Calu3 (cell line): ENCODE measurements at regions not wholly inside any gene's neighbourhood (a gene's known extent, or its start where the extent isn't known, plus 50 kb on each side); places are given as distances from the start of the nearest gene placed in this dataset.

Experiments
- BruUV-seq: library from RNA; stranded (reverse); fragments of 400-500 nt; replicated peaks from 2 replicates; lab custom pipeline; 2021; lab: Mats Ljungman, UMichigan
- CTCF ChIA-PET: fragments of 300-600 bp; sonication (Branson Sonifier 250); formaldehyde crosslinking; loops from one replicate; lab custom pipeline; 2022; ENCODE audit warnings: antibody characterized with exemption; lab: Charles Lee
- DNase-seq: peaks from one replicate; pipeline ENCODE4 v3.0.0; 2022
- H3K27ac Mint-ChIP-seq: one replicate; pipeline ENCODE4 v1.8.0; 2022; ENCODE audit warnings: mixed read lengths; ENCODE audit not compliant: unreplicated experiment
- H3K27me3 Mint-ChIP-seq: one replicate; pipeline ENCODE4 v1.8.0; 2022; ENCODE audit warnings: mixed read lengths; ENCODE audit not compliant: unreplicated experiment
- H3K36me3 Mint-ChIP-seq: one replicate; pipeline ENCODE4 v1.8.0; 2022; ENCODE audit warnings: mild to moderate bottlenecking, moderate library complexity, mixed read lengths; ENCODE audit not compliant: insufficient read depth, unreplicated experiment
- H3K4me1 Mint-ChIP-seq: one replicate; pipeline ENCODE4 v1.8.0; 2022; ENCODE audit warnings: mild to moderate bottlenecking, low read depth, mixed read lengths; ENCODE audit not compliant: unreplicated experiment
- H3K4me3 Mint-ChIP-seq: one replicate; pipeline ENCODE4 v1.8.0; 2022; ENCODE audit warnings: mild to moderate bottlenecking, low read depth, moderate library complexity, mixed read lengths; ENCODE audit not compliant: unreplicated experiment
- H3K9me3 Mint-ChIP-seq: one replicate; pipeline ENCODE4 v1.8.0; 2022; ENCODE audit warnings: low read depth, mixed read lengths; ENCODE audit not compliant: unreplicated experiment
- intact Hi-C: fragments of 100-400 bp; cut with micrococcal nuclease; formaldehyde crosslinking; loops from one replicate; pipeline ENCODE4 v1.10.0; 2022; ENCODE audit not compliant: unreplicated experiment
- TF ChIP-seq, protein P1 (sequence below): fragments of 200-600 bp; IDR thresholded peaks from one replicate; pipeline ENCODE4 v1.8.0; 2022; ENCODE audit warnings: antibody characterized with exemption; ENCODE audit not compliant: unreplicated experiment

DNA sequence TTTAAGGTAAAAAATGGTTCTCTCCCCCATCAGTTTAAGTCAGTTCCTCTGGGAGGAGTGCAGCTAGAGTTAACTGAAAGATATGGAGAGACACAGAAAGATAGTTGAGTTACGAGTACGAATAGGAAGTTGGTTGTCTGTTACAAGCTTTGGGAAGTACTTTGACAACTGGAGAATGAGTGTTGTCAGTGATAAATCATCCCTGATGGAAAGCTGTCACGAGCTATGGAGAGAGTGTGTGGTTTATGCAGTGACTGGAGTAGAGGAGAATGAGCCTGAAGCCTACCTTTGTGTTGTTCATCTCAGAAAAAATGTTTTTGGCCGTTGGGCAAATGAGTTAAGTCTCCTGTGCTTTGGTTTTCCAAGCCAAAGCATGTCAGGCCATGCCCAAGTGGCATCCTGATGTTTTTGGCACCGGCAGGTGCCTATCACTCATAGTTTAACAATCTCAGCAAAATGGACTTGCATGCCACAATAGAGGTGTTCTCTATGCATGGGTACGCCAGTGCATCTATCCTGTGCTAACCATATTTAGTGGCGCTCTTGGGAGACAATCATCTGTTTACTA, 350.2 kb downstream of the IRS2 start:
- Mint-ChIP-seq H3K4me1 (no peaks in the 10 kb centered on the region), H3K4me3 (no peak overlapping the region), H3K27me3 (no peaks in the 10 kb centered on the region), H3K36me3 (no peaks in the 10 kb centered on the region), H3K27ac (no peak overlapping the region), H3K9me3 (peaks cover 4% of the 10 kb centered on the region)
- no peak for DNase-seq
- TF ChIP-seq, protein P1, sequence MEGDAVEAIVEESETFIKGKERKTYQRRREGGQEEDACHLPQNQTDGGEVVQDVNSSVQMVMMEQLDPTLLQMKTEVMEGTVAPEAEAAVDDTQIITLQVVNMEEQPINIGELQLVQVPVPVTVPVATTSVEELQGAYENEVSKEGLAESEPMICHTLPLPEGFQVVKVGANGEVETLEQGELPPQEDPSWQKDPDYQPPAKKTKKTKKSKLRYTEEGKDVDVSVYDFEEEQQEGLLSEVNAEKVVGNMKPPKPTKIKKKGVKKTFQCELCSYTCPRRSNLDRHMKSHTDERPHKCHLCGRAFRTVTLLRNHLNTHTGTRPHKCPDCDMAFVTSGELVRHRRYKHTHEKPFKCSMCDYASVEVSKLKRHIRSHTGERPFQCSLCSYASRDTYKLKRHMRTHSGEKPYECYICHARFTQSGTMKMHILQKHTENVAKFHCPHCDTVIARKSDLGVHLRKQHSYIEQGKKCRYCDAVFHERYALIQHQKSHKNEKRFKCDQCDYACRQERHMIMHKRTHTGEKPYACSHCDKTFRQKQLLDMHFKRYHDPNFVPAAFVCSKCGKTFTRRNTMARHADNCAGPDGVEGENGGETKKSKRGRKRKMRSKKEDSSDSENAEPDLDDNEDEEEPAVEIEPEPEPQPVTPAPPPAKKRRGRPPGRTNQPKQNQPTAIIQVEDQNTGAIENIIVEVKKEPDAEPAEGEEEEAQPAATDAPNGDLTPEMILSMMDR, result no peak
- intact Hi-C loops, result no loop called here
- no TSS peak for BruUV-seq
- CTCF ChIA-PET, result no interaction called here

DNA sequence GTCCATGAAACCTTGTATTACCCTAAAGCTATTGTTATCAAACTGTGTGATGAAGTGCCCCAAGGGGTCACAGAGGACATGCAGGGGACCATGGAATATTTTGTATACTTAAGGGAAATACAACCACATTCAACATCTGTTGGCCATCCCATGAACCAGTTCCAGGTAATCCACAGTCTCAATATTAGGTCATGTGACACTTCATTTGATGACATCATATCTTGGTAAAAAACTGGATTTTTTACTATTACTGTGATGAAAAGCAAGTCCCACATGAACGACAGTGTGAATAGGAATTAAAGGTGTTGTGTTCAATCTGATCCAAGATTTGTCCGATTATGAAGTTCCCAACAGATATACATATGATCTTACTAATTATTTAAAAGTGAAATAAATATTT, 355.2 kb downstream of the IRS2 start:
- no peak for DNase-seq
- H3K36me3 Mint-ChIP-seq, result no peaks in the 10 kb centered on the region
- TF ChIP-seq, protein P1, result no peak
- intact Hi-C loops, result no loop called here
- no TSS peak for BruUV-seq
- H3K4me1 Mint-ChIP-seq, result no peaks in the 10 kb centered on the region
- no peaks in the 10 kb centered on the region for H3K27me3 Mint-ChIP-seq
- CTCF ChIA-PET, result no interaction called here
- H3K9me3 Mint-ChIP-seq, result peaks cover 9% of the 10 kb centered on the region
- H3K27ac Mint-ChIP-seq, result no peak overlapping the region
- no peak overlapping the region for H3K4me3 Mint-ChIP-seq

DNA sequence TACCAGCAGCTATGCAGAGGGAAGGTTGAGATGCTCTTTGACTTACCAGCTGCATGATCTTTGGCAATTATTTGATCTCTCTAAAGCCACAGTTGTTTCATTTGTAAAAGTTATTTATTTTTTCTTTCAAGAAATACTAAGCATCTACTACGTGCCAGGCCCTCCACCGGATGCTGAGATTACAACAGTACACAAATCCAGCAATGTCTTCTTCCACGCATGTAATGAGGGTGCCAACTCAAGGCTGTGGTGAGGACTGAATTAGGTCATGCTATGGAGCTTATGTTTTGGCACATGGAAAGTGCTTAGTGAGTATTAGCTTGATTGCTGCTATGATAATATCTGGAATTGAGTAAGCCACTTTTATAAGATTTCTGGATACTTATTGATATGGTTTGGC, 358.2 kb downstream of the IRS2 start:
- CTCF ChIA-PET, result no interaction called here
- no peak for DNase-seq
- no peaks in the 10 kb centered on the region for H3K36me3 Mint-ChIP-seq
- no peak overlapping the region for H3K4me3 Mint-ChIP-seq
- H3K9me3 Mint-ChIP-seq, result peaks cover 5% of the 10 kb centered on the region
- no TSS peak for BruUV-seq
- TF ChIP-seq, protein P1, result no peak
- H3K4me1 Mint-ChIP-seq, result no peaks in the 10 kb centered on the region
- intact Hi-C loops, result no loop called here
- H3K27me3 Mint-ChIP-seq, result no peaks in the 10 kb centered on the region
- no peak overlapping the region for H3K27ac Mint-ChIP-seq

DNA sequence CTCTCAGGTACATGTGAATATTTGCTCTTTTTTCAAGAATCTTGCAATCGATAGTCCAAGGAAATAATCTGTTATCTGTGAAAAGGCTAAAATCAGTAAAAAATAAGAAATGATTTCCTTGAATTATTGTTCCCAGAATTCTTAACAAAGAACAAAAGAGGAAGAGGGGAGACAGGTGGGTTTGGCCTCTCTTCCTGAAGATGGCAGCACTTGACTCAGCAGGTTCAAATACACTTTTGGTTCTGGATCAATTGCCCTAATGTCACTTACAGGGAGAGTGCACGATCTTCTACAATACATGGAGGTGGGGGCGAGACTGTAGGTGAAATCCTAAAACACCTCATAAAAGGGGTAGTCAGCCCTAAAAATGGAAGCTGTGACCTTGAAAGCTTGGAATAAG, 358.7 kb downstream of the IRS2 start:
- no peak for DNase-seq
- no peaks in the 10 kb centered on the region for H3K27me3 Mint-ChIP-seq
- no peaks in the 10 kb centered on the region for H3K36me3 Mint-ChIP-seq
- intact Hi-C loops, result no loop called here
- no TSS peak for BruUV-seq
- H3K9me3 Mint-ChIP-seq, result peaks cover 5% of the 10 kb centered on the region
- CTCF ChIA-PET, result no interaction called here
- TF ChIP-seq, protein P1, result no peak
- no peak overlapping the region for H3K4me3 Mint-ChIP-seq
- H3K4me1 Mint-ChIP-seq, result no peaks in the 10 kb centered on the region
- no peak overlapping the region for H3K27ac Mint-ChIP-seq
